HG02642 (cell line): ENCODE measurements at regions not wholly inside any gene's neighbourhood (a gene's known extent, or its start where the extent isn't known, plus 50 kb on each side); places are given as distances from the start of the nearest gene placed in this dataset.

Experiments used
- ATAC-seq: cut with Tn5 transposase; IDR thresholded peaks from one replicate; pipeline ENCODE4 v1.9.1; 2021; ENCODE audit warnings: mild to moderate bottlenecking; ENCODE audit not compliant: unreplicated experiment, poor library complexity

DNA sequence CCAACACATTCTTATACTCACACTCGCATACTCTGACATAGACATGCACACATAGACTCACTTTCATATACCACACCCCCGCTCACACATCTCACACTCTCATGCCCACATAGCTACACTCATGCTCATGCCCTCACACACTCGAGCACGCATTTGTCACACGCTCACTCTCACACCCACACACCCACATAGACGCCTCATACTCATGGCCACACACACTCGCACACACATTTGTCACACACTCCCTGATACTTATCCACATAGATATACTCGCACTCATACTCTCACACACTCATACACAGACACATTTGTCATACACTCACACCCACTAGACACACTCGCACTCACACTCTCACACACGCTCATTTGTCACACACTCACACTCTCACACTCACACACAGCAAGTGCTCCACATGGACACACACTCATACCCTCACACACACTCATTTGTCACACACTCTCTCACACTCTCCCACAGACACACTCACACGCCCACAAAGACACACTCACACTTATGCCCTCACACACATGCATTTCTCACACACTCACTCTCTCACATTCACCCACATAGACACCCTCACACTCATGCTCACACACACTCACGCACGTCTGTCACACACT is 50.9 kb downstream of the TNP1 start:
- no peak for ATAC-seq

DNA sequence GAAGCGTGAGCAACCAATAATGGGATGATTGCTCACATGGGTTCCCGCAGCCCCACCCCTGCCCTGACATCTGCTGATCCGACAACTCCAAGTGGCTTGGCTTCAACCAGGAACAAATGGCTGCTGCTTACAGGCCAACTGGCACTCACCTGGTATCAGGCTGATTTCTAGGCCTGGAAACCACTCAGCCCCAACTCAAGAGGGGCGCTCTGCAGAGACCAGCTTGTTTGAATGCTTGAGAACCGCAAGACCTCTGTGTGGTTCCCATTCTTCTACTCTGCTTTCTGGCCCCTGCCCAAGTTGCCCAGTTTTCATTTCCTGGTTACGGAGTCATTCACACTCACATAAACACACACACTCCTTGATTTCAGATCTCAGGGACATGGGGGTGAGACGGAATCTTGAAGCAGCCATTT is 52.0 kb downstream of the TNP1 start:
- no peak for ATAC-seq

DNA sequence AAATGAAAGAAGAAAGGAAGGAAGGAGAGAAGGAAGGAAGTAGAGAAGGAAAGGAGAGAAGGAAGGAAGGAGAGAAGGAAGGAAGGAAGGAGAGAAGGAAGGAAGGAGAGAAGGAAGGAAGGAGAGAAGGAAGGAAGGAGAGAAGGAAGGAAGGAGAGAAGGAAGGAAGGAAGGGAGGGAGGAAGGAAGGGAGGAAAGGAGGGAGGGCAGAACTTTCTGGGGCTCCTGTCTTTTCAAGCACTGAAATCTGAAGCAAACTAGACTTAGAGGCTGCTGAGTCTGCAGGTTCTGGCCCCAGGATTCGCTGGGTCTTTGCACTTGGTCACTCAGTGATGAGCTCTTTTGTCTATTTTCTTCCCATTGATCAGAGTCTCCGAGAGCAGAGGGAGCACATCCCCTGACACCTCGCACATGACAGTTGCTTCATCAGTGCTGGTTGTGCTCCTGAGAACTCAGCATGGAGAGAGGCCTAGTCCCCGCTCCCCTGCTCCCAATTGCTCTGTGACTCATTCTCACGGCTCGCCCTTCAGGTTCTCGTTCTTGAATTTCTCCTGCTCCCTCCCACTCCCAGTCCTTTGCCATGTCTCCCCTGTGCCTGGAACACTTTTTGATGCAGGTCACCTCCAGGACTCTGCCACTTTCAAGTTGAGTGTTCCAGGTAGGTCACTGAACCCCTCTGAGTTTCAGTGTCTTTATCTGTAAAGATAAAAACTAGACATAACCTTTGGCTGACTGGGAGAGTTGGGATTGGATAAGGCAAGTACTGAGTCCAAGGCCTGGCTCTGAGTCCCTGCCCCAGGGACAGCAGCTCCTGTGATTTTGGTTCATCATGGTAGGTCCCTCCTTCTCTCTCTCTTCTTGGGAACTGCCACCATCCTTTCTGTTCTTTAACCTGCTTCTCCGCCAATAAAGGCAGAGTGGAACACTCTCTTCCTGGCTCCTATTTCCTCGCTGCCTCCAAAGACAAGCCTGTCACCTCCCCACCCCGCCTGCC is 55.2 kb downstream of the TNP1 start:
- ATAC-seq: no peak

DNA sequence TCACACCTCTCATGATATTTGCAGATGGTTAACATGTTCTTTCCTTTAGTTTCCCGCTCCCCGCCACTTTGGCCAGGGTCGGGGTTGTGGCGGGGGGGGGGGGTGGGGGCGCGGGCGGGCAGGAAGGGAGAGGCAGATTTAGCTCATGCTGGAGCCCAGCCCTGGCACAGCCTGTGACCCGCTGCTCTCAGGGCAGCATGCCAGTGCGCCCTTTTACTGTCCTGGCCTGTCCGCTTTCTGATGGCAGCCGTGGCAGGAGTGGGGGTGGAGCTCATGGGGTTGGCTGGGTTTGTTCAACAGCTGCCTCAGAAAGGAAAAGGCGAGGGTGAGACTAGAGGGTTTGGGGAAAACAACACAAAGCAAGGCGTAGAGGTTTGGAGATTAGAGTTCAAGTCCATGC is 56.1 kb downstream of the TNP1 start:
- no peak for ATAC-seq

DNA sequence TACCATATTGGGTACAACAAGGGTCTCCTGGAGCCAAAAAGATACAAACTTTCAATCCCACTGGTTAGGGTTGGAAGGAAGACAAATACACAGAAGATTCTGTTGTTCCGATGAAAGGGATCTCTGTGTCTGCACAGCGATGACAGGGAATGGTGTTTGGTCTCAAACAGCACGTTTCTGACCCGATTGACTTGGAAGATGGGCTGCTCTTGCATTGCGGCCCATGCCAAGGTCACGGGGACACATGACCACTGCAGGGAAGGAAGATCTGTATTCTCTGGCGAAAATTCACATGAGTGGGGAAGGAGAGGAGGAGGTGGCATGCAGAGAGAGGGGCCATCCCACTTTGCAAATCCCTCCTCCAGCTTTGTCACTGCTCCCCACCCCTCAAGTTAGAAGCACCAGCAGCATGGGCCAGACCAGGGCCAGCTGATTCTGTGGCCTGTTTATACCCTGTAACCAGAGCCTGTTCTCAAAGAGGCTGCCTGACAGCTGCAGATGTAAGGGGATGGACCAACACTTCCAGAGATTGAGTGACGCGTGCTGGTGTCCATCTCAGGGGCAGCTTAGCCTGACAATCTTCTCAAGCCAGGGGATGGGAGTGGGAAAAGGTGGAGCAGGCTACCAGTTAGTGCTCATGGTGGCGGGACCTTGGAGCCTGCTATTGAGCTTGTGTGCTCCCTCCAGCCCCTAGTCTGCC is 57.2 kb downstream of the TNP1 start:
- no peak for ATAC-seq

DNA sequence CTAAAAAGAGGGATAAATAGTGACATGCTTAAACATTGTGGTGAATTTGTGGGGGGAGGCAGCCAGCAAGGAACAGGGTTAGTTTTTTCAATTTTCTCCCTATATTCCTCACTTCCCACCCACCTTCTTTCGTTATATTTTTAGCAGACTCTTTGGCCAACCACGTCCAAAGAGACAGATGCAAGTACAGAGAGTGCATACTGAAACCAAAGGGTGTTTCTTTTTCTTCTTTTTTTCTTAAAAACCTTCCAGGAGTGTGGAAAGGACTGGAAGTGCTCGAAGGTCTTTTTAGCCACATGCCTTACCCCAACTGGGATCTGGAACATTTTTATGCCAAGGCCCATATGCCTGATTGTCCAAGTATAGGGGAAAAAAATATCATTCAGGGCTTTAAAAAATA is 59.0 kb downstream of the TNP1 start:
- no peak for ATAC-seq

DNA sequence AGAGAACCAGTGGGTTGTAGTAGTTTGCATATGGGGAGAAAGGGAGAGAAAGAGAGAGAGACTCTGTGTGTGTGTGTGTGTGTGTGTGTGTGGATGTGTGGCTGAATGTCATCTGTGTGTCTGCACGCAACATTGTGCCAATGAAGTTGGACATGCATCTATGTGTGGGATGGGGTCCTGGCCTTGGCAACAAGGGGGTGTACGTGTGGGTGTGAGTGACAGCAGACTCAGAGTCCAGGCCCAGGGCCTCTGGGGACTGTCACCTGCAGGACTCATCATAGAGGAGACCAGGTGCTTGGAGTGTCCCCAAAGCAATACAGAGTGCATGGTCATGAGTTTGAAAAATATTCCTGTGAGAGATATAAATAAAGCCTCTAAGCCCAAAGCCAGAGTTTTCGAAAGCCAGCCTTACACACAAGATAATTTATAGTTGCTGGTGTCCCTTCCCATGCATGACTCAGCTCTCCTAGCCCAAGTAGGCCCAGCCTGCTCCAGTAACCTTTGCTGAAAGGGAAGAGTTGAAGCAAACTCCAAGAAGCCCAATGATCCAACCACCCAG is 59.9 kb downstream of the TNP1 start:
- no peak for ATAC-seq

DNA sequence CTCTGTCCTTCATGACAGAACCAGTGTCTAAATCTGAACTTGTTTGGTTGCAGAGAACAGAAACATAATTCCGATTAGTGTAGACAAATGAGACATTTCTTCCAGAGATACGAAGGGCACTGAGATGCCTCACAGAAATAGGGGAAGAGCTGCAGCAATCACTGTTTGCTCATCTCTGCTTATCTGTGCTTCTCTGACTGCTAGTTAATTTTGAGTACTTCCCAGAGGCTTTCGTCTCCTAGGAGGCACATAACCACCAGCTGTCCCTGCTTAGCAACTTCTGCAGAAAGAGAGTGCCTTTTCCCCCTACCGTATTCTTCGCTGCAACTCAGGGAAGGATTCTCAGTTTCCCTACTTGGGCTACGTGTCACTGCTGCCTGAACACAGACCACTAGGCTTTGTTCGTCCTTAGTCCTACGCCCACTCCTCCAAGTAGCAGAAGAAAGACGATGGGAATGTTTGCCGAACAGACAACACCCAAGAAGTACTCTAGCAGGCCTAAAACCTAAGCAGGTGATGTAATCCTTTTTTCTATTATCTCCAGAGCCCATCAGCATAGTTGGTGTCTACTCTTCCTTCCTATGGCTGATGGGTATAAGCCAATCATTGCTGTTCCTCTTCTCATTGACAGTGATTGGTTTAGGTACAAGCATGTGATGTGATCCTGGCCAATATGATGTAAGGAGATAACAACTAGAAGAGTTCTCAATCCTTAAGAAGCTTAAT is 63.6 kb downstream of the TNP1 start:
- ATAC-seq: no peak

DNA sequence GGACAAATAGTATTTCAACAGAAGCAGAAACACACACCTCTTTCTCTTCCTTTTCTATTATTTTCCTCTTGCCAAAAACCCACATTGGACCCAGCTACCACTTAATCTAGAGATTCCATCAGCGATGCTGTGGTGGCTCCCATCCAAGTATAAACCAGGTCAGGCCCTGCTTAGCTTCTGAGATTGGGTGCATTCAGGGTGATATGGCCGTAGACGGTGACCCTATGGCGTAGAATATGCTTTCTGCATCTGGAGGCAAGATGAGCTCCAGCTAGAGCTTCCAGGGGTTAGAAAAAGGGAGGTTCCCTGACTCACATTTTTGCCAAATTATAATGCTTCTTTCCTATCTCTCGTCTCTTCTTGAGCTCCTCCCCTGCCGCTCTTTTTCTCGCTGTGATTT is 66.5 kb downstream of the TNP1 start:
- no peak for ATAC-seq

DNA sequence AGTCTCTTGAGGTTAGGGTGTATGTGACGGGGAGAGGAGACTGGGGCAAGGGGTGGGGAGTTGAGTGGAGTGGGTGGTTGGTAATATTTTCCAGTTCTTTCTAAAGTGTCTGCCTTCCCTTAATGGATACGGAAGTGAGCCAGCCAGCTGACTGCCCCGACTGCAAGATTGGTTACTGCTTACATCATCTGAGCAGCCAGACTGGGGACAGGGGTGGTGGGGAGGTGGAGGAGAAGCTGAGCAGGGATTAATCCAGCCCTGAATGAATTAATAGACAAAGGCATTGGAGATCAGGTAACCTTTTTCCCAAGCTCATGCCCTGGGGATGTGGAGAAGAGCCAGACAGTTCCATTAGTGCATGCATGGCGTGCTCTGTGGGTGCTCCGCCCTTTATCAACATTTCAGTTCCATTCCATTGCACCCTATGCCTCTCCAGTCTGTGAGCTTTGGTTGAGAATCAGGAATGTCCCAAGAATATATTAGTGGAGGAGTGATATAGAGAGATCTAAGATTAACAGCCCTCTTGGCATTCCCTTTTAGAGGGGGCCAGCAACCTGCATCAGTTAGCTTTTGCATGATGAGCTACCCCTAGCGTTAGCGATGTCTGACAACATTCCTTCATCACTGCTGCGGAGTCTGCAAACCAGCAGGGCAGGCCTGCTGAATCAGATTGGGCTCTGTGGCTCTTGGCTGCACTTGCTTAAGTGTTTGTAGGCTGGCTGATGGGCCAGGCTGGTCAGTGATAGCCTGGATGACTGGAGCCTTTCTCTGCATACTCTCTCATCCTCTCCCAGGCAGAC is 67.4 kb downstream of the TNP1 start:
- no peak for ATAC-seq

DNA sequence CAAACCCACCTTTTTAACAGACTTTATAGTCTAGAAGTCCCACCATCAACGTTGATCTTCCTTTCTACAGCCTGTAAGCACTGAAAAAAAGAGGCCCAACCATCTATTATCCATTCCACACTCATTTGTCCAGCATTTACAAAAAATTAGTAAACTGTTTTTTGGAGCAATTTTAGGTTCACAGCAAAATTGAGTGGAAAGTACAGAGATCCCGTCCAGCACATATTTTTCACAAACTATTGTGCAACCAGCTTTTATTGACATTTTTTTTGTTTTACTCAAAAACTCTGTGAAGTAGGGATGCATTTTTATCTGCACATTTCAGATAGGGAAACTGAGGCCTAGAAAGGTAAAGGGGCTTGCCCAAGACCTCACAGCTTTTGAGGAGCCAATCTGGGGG is 68.6 kb downstream of the TNP1 start:
- ATAC-seq: no peak

DNA sequence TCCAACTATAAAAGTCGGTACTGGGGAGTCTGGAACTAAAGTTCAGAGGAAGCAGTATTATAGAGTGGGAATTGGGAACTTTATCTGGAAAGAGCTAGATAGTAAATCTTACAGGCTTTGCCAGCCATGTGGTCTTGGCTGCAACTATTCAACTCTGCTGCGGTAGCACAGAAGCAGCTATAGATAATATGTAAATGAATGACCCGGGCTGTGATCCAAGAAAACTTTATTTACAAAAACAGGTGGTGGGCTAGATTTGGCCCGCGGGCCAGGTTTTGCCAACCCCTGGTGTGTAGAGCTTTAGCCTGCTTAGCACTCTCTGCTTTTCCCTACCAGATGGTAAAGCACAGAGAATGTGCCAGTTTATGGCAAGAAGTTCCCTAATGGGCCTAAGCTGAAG is 70.8 kb downstream of the TNP1 start:
- no peak for ATAC-seq

DNA sequence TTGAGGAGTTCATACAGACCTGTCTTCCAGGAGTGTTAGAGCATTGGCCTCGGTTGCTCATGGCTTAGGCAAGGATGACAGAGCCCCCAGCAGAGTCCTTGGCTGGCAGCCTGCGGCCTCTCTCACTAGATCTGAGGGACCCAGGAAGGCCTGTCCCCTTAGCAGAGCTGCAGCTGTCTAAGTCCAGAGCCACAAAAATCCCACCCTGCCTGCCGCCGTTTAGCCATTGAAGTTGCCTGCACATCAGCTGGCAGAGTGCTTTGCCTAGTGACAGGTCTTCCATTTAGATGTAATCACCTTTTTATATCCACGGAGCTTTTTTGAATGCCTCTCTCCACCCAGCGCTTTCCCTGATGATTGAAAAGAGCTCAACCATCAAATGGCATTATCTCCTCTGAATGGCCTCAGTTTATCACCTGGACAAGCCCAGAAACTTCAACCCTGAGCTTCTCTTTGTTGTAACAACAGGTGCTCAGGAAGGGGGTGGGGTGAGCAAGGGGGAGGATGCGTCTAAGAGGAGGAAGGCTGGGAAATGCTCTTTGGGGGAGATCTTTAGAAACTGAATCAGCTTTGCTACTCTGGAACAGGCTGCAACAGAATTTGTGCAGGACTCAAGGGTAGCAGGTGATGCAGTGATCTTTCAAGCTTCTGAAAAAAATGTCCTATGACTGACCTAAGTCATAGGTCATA is 71.9 kb downstream of the TNP1 start:
- no peak for ATAC-seq

DNA sequence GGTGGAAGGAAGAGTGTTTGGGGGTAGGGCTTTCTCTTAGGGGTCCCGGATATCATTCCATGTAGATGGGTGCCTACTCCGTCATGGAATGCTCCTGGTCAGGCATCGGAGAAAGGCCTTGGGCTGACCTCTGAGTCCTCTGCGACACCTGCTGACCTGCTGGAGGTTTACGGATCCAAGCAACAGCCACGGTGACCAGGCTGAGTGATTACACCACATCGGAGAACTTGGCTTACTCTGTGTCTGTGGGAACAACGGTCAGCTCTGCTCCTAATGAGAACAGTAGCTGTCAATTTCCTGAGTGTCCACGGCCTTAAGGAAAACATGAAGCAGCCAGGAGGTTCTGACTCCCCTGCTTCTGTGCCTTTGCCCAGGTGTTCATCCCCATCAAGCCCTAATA is 73.2 kb downstream of the TNP1 start:
- ATAC-seq: no peak

DNA sequence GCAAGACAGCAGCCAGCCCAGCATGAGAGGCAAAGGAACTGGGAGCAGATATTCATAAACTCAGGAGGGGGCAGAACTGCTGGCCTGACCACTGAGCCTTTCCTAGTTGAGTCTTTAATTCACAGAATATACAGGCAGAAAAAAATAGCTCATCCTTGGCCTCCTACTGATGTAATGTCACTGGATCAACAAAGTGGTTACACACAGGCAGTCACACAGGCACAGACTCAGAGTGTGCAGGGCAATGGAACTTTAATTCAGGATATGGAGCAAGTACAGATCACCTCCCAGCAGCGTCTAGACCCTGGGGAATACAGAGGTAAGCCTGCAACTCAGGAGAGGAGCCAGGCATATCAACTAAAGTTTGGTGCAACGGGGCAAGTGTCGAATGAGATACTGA is 75.4 kb downstream of the TNP1 start:
- no peak for ATAC-seq

DNA sequence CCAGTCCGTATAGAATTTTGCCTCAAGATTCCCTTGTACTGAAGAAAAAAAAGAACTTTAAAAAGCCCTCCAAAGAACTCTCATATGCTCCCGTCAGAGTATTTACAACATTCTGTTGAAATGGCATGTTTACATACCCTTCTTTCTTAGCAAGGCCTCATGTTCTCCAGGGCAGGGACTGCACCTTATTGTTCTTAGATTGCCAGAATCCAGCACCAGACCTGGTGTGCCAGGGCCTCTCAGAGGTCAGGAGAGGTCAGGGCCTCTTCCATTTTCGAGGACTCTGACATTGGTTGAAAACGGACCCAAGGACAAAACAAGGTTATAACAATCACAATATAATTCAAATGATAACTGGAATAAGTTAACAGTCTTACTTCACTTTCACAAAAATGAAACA is 78.2 kb downstream of the TNP1 start:
- ATAC-seq: no peak

DNA sequence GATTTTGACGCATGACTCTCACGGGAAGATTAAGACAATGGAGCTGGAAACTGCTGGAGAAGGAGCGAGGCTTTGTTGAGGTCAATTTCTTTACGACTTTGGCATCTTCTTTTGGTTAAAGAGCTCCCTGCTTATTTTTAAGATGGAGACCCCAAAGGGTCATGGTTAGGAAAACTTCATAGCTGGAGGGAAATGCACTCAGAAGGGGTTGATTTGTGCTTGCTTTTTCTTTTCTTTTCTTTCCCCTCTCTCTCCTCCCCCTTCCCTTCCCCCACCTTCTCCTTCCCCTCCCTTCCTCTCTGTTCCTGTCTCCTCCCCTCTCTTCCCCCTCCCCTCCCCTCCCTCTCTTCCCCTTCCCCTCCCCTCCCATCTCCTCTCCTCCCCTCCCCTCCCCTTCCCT is 79.0 kb downstream of the TNP1 start:
- no peak for ATAC-seq

DNA sequence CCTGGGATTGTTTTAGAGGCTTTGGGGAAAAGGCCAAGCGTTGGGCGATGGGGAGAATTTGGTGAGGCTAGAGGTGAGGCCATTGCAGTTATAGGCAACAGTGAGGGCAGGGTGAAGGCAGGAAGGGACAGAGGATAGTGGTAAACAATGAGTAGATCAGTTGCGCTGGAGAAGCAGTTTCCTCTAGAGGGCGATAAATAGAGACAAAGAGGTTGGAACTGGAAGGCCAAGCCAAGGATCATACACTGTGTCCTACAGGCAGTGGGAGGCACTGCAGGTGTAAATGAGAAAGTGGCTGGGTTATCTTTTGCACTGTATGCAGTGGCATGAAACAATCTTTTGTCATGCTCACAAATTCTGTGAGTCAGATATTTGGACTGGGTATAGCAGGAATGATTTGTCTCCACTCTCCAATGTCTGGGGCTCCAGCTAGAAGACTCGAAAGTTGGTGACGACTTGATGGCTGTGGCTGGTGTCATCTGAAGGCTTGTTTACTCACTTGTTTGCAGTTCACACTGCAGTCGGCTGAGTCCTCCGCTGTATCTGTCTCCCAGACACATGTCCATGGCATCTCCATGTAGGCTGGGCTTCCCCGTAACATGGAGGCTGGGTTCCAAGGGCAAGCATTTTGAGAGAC is 82.1 kb downstream of the TNP1 start:
- ATAC-seq: peak; percentile 94
